HG03045 (cell line): ENCODE measurements at regions not wholly inside any gene's neighbourhood (a gene's known extent, or its start where the extent isn't known, plus 50 kb on each side); places are given as distances from the start of the nearest gene placed in this dataset.

Experiments
- ATAC-seq: cut with Tn5 transposase; IDR thresholded peaks from one replicate; pipeline ENCODE4 v1.9.1; 2021; ENCODE audit warnings: mild to moderate bottlenecking, moderate library complexity; ENCODE audit not compliant: unreplicated experiment

- ATAC-seq, result no peak
Measured at GRCh38 chr5:63375851-63376250, 586.4 kb downstream of the HTR1A start.

GRCh38 chr5:63374085-63374484 is 588.2 kb downstream of the HTR1A start:
- ATAC-seq, result no peak

DNA sequence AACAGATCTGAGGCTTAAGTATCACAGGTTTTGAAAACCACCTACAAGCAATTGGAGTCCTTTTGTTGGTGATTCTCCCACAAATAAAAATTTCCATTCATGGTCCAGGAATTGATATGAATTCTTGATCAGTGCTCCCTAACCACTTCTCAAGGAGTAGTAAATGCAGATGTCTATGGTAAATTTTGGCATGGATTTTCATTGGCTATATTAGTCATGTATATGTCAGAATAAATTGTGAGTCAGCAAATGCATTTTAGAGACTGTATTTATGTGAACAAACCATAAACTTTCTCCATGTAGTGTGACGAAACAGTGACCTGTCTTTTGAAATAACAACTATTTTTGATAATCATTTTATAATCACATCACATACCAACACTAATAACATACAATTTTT is 611.1 kb downstream of the HTR1A start:
- no peak for ATAC-seq

GRCh38 chr5:63346451-63346850 is 615.8 kb downstream of the HTR1A start:
- no peak for ATAC-seq

- ATAC-seq, result no peak
Measured at GRCh38 chr5:63341442-63341841, 620.8 kb downstream of the HTR1A start.

GRCh38 chr5:63323926-63324325 is 638.3 kb downstream of the HTR1A start:
- ATAC-seq, result no peak

DNA sequence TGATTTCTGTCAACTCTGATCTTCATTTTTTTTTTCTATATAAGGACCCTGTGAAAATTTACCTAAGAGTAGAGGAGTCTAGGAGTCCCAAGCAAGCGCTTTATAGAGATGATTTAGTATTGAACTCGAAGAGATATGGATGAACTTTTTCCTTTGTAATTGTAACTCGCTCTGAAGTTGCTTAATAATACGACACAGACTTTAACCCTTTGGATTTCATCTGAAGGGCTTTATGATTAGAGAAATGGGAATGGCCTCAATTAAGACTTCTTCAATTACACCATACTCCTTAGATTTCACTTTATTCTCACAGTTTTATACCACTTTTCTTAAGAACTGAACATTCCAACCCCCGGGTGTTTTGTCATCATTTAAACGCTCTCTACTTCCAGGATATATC is 647.7 kb downstream of the HTR1A start:
- ATAC-seq, result no peak

GRCh38 chr5:63310644-63311043 is 651.6 kb downstream of the HTR1A start:
- no peak for ATAC-seq

- no peak for ATAC-seq
Measured at GRCh38 chr5:63306909-63307308, 655.3 kb downstream of the HTR1A start.

GRCh38 chr5:63293317-63293716 is 668.9 kb downstream of the HTR1A start:
- no peak for ATAC-seq

DNA sequence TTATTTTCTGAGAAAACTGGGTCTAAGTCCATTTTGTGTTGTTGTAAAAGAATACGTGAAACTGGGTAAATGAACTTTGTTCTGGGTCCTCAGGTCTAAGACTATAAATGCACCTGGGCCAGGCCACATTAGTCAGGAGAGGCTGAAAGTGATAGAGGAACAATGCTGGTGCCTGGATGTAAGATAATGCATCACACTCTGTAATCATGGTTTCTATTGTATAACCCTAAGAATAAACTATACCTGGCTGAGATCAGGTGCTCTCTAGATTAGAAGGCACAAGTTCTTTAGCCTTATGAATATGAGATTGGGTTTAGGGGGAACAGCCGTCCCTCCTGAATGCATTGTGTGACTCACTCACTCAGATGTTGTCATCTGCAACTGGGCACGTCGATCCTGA is 675.5 kb downstream of the HTR1A start:
- no peak for ATAC-seq

DNA sequence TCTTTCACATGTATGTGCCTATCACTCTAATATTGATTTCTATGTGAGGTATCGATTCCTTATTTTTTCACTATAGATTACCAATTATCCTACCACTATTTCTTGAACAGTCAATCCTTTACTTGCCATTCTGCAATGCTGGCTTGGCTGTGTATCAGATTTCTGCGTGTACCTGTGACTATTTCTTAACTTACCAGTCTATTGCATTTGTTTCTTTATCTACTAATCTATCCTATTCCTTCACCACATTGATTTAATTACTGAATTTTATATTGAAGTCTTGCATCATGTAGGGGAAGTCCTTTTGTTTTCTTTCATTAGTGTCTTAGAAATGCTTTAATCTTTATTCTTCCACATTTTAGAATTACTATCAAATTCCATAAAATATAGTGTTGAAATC is 684.8 kb downstream of the LRRC70 start:
- ATAC-seq, result no peak

DNA sequence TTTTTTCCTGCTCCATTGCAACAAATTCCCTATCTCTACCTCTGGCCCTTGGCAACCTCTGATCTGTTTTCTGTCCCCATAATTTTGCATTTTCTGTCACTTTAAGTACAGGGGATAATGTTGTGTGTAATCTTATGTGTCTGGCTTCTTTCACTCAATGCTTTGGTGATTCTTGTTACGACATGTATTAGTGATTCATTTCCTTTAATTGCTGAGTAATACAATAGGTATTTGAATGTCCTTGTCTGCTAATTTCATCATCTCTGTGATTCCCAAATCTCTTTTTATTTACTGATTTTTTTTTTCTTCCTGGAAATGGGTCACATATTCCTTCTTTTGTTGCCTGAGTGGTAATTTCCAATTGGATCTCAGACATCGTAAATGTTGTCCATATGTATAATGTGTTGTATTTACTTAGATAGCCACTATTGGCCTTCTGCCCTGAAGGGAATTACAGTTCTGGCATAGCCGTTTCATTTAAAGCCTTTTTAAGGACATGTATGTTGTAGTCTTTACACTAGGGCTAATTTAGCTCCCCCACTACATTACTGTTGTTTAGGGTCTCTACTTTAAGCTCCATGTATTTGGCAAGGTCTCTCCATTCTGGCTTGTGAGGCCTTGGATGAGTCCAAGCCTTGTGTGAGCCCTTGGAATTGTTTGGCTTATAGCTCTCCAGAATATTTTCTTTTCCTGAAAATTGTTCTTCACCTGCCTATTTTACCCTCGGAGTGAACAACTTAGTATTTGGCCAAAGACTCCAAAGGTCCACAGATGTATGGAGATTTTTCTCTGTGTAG is 683.8 kb downstream of the LRRC70 start:
- ATAC-seq, result no peak

- no peak for ATAC-seq
Measured at GRCh38 chr5:63261695-63262094, 683.1 kb downstream of the LRRC70 start.

DNA sequence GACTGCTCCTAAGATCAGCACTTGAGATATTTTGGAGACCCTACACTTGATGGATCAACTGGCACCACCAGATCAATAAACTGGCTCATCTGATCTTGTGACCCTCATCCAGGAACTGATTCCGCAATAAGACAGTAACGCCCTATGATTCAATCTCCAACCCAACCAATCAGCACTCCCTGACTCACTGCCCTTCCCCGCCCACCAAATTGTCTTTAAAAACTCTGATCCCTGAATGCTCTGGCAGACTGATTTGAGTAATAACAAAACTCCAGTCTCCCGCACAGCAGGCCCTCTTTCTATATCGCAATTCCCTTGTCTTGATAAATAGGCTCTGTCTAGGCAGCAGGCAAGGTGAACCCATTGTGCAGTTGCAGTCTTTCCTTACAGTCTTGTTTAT is 677.0 kb downstream of the LRRC70 start:
- no peak for ATAC-seq

DNA sequence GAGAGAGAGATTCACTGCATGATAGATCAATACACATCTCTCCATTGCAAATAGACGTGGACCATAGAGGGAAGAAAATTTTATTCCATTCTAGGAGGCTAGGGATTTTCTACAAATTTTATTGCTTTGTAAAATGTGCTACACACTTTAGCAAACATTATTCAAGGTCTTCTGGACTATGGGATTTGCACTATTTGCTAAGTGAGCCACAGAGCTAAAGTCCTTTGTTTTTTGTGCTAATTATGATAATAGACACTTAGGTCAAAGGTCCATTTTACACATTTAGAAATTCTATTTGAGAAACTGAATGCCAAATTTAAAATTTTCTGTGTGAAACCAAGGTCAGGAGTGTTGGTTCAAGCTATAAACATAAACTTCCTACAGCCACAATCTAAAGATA is 672.3 kb downstream of the LRRC70 start:
- no peak for ATAC-seq

GRCh38 chr5:63249960-63250359 is 671.3 kb downstream of the LRRC70 start:
- ATAC-seq, result no peak

GRCh38 chr5:63247651-63248050 is 669.0 kb downstream of the LRRC70 start:
- ATAC-seq, result no peak

DNA sequence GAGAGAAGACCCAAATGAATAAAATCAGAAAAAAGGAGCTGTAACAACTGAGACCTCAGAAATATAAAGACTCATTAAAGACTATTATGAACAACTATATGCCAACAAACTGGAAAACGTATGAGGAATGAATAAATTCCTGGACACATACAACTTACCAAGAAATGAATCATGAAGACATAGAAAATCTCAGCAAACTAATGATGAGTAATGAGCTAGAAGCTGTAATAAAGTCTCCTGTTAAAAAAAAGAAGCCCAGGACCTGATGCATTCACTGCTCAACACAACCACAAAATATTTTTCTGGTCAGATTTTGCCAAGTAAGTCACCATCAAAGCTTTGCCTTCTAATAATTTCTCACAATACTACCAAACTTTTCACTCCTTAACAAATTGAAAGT is 666.7 kb downstream of the LRRC70 start:
- ATAC-seq, result no peak

- no peak for ATAC-seq
Measured at GRCh38 chr5:63240063-63240755, 661.6 kb downstream of the LRRC70 start.

DNA sequence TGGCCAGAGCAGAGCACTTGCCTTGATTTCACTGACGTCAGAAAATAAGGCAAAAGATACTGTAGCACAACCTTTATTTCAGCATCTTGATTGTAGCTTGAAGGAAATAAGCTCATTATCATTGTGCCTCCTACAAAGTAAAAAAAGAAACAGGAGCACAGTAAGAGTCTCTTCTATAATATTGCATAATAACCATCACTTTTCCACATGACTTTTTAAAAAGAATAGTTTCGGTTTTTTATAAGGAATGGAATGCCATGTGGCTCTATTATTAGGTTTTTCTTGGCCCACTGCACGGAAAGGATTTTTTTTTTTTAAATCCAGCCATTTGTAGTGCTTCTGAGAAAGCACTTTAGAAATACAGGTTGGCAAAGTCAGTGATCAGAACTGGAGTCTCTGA is 655.3 kb downstream of the LRRC70 start:
- ATAC-seq, result no peak

- ATAC-seq, result no peak
Measured at GRCh38 chr5:63233361-63233760, 654.7 kb downstream of the LRRC70 start.

DNA sequence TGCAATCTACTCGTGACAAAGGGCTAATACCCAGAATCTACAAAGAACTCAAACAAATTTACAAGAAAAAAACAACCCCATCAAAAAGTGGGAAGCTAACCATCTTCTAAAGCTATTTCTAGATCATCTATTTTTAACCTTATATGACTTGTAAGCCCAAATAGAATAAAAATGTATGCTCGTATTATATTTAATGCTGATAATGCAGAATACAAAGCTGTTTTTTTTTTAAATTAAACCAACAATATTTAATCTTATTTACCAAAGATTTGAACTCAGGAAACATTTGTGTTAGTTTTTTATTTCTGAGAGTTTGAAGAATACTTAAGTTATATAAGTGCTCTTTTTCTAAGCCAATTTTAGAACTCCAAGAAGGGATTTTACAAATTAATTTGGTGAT is 652.1 kb downstream of the LRRC70 start:
- ATAC-seq, result no peak
